ENCODE measurements at regions not wholly inside any gene's neighbourhood (a gene's known extent, or its start where the extent isn't known, plus 50 kb on each side); places are given as distances from the start of the nearest gene placed in this dataset.

DNA sequence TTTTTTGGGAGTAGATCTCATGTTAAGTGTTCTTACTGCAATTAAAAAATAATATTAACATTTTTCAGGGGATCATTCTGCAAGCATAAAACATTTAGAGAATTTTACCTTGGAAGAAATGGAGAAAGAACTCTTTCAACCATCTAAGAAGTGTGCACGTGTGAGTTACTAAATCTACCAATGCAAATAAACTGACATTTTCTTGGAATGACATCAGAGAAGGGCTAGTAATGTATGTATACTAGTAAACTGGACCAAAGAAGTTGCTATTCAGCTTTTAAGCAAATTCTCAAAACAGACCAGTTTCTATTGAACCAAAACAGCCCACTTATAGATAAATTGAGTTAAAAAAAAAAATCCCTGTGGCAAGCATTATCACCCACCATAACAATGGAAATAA lies 191.2 kb downstream of the BTBD3 start:
- H3K9me3 Mint-ChIP-seq = peaks cover 14% of the 10 kb centered on the region
- TF ChIP-seq, protein P1, sequence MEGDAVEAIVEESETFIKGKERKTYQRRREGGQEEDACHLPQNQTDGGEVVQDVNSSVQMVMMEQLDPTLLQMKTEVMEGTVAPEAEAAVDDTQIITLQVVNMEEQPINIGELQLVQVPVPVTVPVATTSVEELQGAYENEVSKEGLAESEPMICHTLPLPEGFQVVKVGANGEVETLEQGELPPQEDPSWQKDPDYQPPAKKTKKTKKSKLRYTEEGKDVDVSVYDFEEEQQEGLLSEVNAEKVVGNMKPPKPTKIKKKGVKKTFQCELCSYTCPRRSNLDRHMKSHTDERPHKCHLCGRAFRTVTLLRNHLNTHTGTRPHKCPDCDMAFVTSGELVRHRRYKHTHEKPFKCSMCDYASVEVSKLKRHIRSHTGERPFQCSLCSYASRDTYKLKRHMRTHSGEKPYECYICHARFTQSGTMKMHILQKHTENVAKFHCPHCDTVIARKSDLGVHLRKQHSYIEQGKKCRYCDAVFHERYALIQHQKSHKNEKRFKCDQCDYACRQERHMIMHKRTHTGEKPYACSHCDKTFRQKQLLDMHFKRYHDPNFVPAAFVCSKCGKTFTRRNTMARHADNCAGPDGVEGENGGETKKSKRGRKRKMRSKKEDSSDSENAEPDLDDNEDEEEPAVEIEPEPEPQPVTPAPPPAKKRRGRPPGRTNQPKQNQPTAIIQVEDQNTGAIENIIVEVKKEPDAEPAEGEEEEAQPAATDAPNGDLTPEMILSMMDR (IDR thresholded peaks at IDR 0.05; ENCODE audit: unreplicated experiment in 3 of 3) = no peak
- H3K4me3 Mint-ChIP-seq = no peak overlapping the region
- no peaks in the 10 kb centered on the region for H3K27me3 Mint-ChIP-seq (ENCODE audit: low read depth)
- peaks cover 6% of the 10 kb centered on the region for H3K4me1 Mint-ChIP-seq
- no peak overlapping the region for H3K27ac Mint-ChIP-seq
- no peaks in the 10 kb centered on the region for H3K36me3 Mint-ChIP-seq (ENCODE audit: low read depth)

DNA sequence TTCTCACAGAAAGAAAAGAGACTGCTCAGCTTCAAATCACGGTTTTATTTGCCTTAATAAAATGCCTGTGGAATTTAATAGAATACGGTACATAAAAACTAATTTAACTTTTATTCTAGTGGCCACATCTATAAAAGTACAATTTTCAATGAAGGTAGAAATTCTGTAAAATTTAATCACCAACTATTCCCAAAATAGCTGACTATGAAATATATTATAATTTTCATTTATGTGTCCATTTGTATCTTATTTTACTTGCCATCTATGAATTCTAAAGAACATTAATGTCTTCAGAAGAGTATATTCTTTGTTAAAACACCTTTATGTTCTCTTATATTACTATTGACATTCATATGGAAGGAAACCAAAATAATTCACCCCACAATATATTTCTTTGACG lies 192.6 kb downstream of the BTBD3 start:
- Mint-ChIP-seq H3K4me3 (no peak overlapping the region), H3K27ac (no peak overlapping the region), H3K36me3 (ENCODE audit: low read depth) (no peaks in the 10 kb centered on the region), H3K9me3 (peaks cover 14% of the 10 kb centered on the region), H3K4me1 (peaks cover 11% of the 10 kb centered on the region), H3K27me3 (ENCODE audit: low read depth) (no peaks in the 10 kb centered on the region)
- TF ChIP-seq, protein P1 (IDR thresholded peaks at IDR 0.05; ENCODE audit: unreplicated experiment in 3 of 3) = no peak

DNA sequence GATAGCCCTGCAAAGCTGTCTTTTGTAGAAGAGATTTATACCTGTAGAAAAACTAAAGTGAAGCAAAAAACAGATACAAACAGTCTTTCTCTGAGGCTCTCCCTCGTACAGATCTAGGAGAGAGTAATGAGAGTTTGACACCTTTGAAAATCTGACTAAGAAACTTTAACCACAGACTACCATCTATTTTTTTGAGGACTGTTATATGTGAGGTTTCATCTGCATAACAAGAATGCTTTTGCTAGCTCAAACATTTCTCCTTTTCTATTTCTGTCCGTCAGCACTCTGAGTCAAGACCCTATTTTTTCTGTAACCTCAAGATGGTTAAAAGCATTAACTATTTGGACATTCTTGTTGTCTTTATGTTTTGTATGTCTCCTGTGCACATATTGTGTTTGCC lies 193.0 kb downstream of the BTBD3 start:
- no peaks in the 10 kb centered on the region for H3K27me3 Mint-ChIP-seq (ENCODE audit: low read depth)
- H3K36me3 Mint-ChIP-seq (ENCODE audit: low read depth) = no peaks in the 10 kb centered on the region
- H3K9me3 Mint-ChIP-seq = peaks cover 13% of the 10 kb centered on the region
- H3K27ac Mint-ChIP-seq = no peak overlapping the region
- H3K4me1 Mint-ChIP-seq = peaks cover 11% of the 10 kb centered on the region
- H3K4me3 Mint-ChIP-seq = no peak overlapping the region
- TF ChIP-seq, protein P1 (IDR thresholded peaks at IDR 0.05; ENCODE audit: unreplicated experiment in 3 of 3) = no peak

DNA sequence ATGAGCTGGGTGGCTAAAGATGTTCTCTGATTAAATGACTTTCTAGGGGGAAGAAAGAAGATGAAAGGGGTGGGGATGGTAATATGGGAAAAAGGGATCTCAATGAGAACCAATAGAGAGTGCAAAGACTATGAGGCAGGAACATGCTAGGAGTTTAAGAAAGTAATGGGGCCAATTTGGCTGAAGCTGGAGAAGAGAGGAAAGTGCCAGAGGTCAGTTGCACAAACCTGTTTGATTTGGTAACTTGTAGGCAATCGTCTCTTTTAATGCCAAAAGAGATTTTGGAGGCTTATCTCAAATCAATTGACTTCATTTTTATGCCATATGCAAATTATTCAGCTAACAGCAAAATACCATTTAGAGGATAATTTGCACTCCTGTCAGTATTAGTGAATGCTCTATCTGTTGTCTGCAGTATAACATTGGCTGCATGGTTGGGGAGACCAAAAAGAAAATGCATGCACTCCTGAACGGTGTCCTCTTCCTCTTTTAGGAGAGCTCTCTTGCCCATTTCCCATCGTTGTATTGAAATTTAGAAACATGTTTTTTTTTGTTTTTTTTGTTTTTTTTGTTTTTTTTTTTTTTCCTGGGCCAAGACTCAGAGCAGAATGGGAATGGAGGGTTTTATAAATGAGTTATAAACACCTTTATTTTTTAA lies 193.9 kb downstream of the BTBD3 start:
- H3K36me3 Mint-ChIP-seq (ENCODE audit: low read depth) = no peaks in the 10 kb centered on the region
- TF ChIP-seq, protein P1 (IDR thresholded peaks at IDR 0.05; ENCODE audit: unreplicated experiment in 3 of 3) = no peak
- peaks cover 11% of the 10 kb centered on the region for H3K4me1 Mint-ChIP-seq
- H3K27me3 Mint-ChIP-seq (ENCODE audit: low read depth) = no peaks in the 10 kb centered on the region
- peaks cover 8% of the 10 kb centered on the region for H3K9me3 Mint-ChIP-seq
- H3K27ac Mint-ChIP-seq = no peak overlapping the region
- no peak overlapping the region for H3K4me3 Mint-ChIP-seq

DNA sequence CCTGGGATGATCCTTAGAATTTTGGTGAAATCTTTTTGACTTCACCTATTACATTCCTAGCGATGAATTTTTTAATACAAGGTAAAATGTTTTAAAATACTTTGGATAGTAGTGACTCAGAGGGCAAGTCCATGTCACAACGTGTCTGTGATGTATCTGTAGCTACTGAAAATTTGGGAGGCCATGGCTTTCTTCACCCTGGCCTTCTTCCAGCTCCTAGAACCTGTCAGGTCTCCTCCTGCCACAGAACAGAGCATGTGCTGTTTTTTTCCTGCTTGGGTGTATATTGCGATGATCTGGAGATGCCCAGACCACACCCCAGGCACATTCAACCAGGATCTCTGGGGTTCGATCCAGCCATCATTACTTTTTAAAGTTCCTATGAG lies 194.4 kb downstream of the BTBD3 start:
- no peak overlapping the region for H3K27ac Mint-ChIP-seq
- H3K4me1 Mint-ChIP-seq = peaks cover 11% of the 10 kb centered on the region
- TF ChIP-seq, protein P1 (IDR thresholded peaks at IDR 0.05; ENCODE audit: unreplicated experiment in 3 of 3) = no peak
- no peaks in the 10 kb centered on the region for H3K36me3 Mint-ChIP-seq (ENCODE audit: low read depth)
- peaks cover 6% of the 10 kb centered on the region for H3K9me3 Mint-ChIP-seq
- no peaks in the 10 kb centered on the region for H3K27me3 Mint-ChIP-seq (ENCODE audit: low read depth)
- H3K4me3 Mint-ChIP-seq = no peak overlapping the region

DNA sequence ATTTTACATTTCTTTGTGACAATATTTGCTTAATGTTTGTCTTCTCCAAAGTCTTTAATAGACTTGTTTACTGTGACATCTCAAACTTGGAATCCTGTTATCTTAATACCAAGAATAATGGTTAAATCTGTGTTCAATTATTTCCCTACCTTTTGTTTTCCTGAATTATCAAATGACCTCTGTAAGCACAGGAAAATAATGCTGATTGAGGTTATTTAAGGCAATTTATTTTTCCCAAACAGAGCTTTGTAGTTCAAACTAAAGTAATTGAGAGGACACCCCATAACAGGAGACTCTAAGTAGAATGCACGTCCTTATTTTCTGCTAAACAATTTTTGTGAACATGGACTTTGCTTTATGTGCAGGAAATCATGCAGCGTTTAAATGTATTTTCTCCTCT lies 195.0 kb downstream of the BTBD3 start:
- no peaks in the 10 kb centered on the region for H3K27me3 Mint-ChIP-seq (ENCODE audit: low read depth)
- TF ChIP-seq, protein P1 (IDR thresholded peaks at IDR 0.05; ENCODE audit: unreplicated experiment in 3 of 3) = no peak
- H3K36me3 Mint-ChIP-seq (ENCODE audit: low read depth) = no peaks in the 10 kb centered on the region
- peaks cover 2% of the 10 kb centered on the region for H3K9me3 Mint-ChIP-seq
- H3K27ac Mint-ChIP-seq = no peak overlapping the region
- H3K4me3 Mint-ChIP-seq = no peak overlapping the region
- H3K4me1 Mint-ChIP-seq = peaks cover 11% of the 10 kb centered on the region

All from nephron (organoid).